HG02678 (cell line): ENCODE measurements at regions not wholly inside any gene's neighbourhood (a gene's known extent, or its start where the extent isn't known, plus 50 kb on each side); places are given as distances from the start of the nearest gene placed in this dataset.

Source experiments
- ATAC-seq: cut with Tn5 transposase; IDR thresholded peaks from one replicate; pipeline ENCODE4 v1.9.1; 2021; ENCODE audit warnings: mild to moderate bottlenecking, moderate library complexity; ENCODE audit not compliant: unreplicated experiment

GRCh38 chr5:30856242-30856641 is 337.2 kb upstream of the CDH6 start:
- no peak for ATAC-seq

GRCh38 chr5:30853158-30853557 is 340.3 kb upstream of the CDH6 start:
- ATAC-seq = no peak

- no peak for ATAC-seq
These were observed 342.6 kb upstream of the CDH6 start for GRCh38 chr5:30850866-30851265.

- ATAC-seq = no peak
These were observed 343.4 kb upstream of the CDH6 start for GRCh38 chr5:30849931-30850710.

GRCh38 chr5:30846171-30846570 is 347.3 kb upstream of the CDH6 start:
- no peak for ATAC-seq

- ATAC-seq = no peak
These were observed 348.3 kb upstream of the CDH6 start for GRCh38 chr5:30845194-30845593.

- no peak for ATAC-seq
These were observed 349.9 kb upstream of the CDH6 start for GRCh38 chr5:30843541-30843940.

- no peak for ATAC-seq
These were observed 353.5 kb upstream of the CDH6 start for GRCh38 chr5:30839956-30840355.

GRCh38 chr5:30838936-30839496 is 354.5 kb upstream of the CDH6 start:
- ATAC-seq = no peak

GRCh38 chr5:30832519-30832918 is 361.0 kb upstream of the CDH6 start:
- no peak for ATAC-seq

- no peak for ATAC-seq
These were observed 361.9 kb upstream of the CDH6 start for GRCh38 chr5:30831605-30832004.

GRCh38 chr5:30831123-30831522 is 362.4 kb upstream of the CDH6 start:
- ATAC-seq = no peak

- no peak for ATAC-seq
These were observed 382.2 kb upstream of the CDH6 start for GRCh38 chr5:30811298-30811697.

GRCh38 chr5:30809933-30810332 is 383.6 kb upstream of the CDH6 start:
- ATAC-seq = no peak

- ATAC-seq = no peak
These were observed 384.5 kb upstream of the CDH6 start for GRCh38 chr5:30808996-30809395.

GRCh38 chr5:30804739-30805505 is 388.6 kb upstream of the CDH6 start:
- no peak for ATAC-seq

GRCh38 chr5:30802961-30803705 is 390.4 kb upstream of the CDH6 start:
- no peak for ATAC-seq

GRCh38 chr5:30781643-30782042 is 411.8 kb upstream of the CDH6 start:
- ATAC-seq = no peak

- ATAC-seq = no peak
These were observed 425.3 kb upstream of the CDH6 start for GRCh38 chr5:30768056-30768690.

- ATAC-seq = no peak
These were observed 427.8 kb upstream of the CDH6 start for GRCh38 chr5:30765706-30766105.

GRCh38 chr5:30765227-30765626 is 428.3 kb upstream of the CDH6 start:
- ATAC-seq = no peak
